PFSK-1 (cell line): ENCODE measurements at regions not wholly inside any gene's neighbourhood (a gene's known extent, or its start where the extent isn't known, plus 50 kb on each side); places are given as distances from the start of the nearest gene placed in this dataset.

Experiments
- FOXP2 ChIP-seq: optimal IDR thresholded peaks from 2 replicates; pipeline ENCODE3; 2011; ENCODE audit warnings: borderline replicate concordance, control low read depth, inconsistent platforms; ENCODE audit not compliant: insufficient read depth; ENCODE audit errors: extremely low read length, extremely low read depth
- POLR2AphosphoS5 ChIP-seq: IDR thresholded peaks from 2 replicates; pipeline ENCODE4 v1.6.1; 2012; ENCODE audit warnings: low read depth, mild to moderate bottlenecking, control low read depth, low read length, moderate library complexity
- SIN3A ChIP-seq: IDR thresholded peaks from 2 replicates; pipeline ENCODE4 v1.6.1; 2012; ENCODE audit warnings: mild to moderate bottlenecking, low read length, moderate library complexity, borderline replicate concordance; ENCODE audit not compliant: insufficient read depth
- TAF1 ChIP-seq: IDR thresholded peaks from 2 replicates; pipeline ENCODE4 v1.6.1; 2012; ENCODE audit warnings: low read length, control low read depth, borderline replicate concordance; ENCODE audit not compliant: insufficient read depth
- TF ChIP-seq, protein P1 (sequence below), 2 experiments: IDR thresholded peaks; 2 replicates each; pipeline versions ENCODE4 v1.6.1 to v1.8.0; 2011 to 2012; ENCODE audit warnings: low read depth in 2 of 2, low read length in 2 of 2, control low read depth in 1 of 2, inconsistent platforms in 1 of 2, mild to moderate bottlenecking in 1 of 2, moderate library complexity in 1 of 2; ENCODE audit not compliant: insufficient read depth in 1 of 2

DNA sequence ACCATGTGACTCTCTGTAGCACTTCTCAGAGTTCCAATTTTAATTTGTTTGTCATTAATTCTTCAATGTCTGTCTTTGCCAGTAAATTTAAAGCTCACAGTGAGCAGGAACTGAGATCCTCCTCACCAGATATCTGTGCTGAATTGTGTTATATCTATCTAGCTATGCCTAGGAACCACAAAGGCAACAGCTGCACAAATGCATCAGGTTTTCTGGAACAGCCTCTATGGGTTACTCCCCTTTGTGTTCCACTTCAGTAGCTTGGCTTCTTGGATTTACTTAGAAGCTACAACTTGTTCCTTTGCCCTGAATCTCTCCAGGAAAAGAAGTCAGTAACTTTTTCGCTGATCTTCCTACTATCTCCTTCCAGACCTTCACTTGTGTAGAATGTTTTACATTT, 1237.8 kb upstream of the ADGRL4 start:
- TF ChIP-seq FOXP2 (no peak), TAF1 (no peak), SIN3A (no peak), POLR2AphosphoS5 (no peak)
- TF ChIP-seq, protein P1, sequence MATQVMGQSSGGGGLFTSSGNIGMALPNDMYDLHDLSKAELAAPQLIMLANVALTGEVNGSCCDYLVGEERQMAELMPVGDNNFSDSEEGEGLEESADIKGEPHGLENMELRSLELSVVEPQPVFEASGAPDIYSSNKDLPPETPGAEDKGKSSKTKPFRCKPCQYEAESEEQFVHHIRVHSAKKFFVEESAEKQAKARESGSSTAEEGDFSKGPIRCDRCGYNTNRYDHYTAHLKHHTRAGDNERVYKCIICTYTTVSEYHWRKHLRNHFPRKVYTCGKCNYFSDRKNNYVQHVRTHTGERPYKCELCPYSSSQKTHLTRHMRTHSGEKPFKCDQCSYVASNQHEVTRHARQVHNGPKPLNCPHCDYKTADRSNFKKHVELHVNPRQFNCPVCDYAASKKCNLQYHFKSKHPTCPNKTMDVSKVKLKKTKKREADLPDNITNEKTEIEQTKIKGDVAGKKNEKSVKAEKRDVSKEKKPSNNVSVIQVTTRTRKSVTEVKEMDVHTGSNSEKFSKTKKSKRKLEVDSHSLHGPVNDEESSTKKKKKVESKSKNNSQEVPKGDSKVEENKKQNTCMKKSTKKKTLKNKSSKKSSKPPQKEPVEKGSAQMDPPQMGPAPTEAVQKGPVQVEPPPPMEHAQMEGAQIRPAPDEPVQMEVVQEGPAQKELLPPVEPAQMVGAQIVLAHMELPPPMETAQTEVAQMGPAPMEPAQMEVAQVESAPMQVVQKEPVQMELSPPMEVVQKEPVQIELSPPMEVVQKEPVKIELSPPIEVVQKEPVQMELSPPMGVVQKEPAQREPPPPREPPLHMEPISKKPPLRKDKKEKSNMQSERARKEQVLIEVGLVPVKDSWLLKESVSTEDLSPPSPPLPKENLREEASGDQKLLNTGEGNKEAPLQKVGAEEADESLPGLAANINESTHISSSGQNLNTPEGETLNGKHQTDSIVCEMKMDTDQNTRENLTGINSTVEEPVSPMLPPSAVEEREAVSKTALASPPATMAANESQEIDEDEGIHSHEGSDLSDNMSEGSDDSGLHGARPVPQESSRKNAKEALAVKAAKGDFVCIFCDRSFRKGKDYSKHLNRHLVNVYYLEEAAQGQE (IDR thresholded peaks at IDR 0.05; ENCODE audit: insufficient read depth in 1 of 2, low read depth in 2 of 2, low read length in 2 of 2), result no peak

GRCh38 chr1:80241566-80241965, 1235.0 kb upstream of the ADGRL4 start:
- TF ChIP-seq SIN3A, result no peak
- no peak for TF ChIP-seq TAF1
- no peak for TF ChIP-seq POLR2AphosphoS5
- TF ChIP-seq FOXP2, result no peak
- TF ChIP-seq, protein P1 (IDR thresholded peaks at IDR 0.05; ENCODE audit: insufficient read depth in 1 of 2, low read depth in 2 of 2, low read length in 2 of 2), result no peak

DNA sequence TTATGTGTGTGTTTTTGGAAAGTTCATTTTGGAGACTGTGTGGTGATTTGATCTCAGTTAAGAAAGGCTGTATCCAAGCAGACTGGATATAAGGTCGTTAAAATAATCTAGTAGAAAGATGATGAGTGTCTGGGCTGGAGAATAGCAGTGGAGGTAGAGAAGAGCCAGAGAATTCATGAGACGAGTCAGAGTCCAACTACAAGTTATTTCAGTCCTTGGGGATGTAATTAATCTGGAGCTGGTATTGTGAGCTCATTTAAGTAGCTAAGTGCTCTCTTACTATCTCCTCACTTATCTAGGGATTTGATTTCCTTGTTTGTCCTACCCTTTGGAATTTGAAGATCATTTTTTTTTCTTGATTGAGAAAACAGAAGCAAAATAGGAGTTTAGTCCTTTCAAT, 1219.0 kb upstream of the ADGRL4 start:
- TF ChIP-seq TAF1 (no peak), POLR2AphosphoS5 (no peak), FOXP2 (no peak), SIN3A (no peak)
- TF ChIP-seq, protein P1 (IDR thresholded peaks at IDR 0.05; ENCODE audit: insufficient read depth in 1 of 2, low read depth in 2 of 2, low read length in 2 of 2), result no peak

- no peak for TF ChIP-seq SIN3A
- no peak for TF ChIP-seq FOXP2
- TF ChIP-seq TAF1, result no peak
- no peak for TF ChIP-seq POLR2AphosphoS5
- TF ChIP-seq, protein P1 (IDR thresholded peaks at IDR 0.05; ENCODE audit: insufficient read depth in 1 of 2, low read depth in 2 of 2, low read length in 2 of 2), result no peak
Measured at GRCh38 chr1:80221319-80221718, 1214.8 kb upstream of the ADGRL4 start.

DNA sequence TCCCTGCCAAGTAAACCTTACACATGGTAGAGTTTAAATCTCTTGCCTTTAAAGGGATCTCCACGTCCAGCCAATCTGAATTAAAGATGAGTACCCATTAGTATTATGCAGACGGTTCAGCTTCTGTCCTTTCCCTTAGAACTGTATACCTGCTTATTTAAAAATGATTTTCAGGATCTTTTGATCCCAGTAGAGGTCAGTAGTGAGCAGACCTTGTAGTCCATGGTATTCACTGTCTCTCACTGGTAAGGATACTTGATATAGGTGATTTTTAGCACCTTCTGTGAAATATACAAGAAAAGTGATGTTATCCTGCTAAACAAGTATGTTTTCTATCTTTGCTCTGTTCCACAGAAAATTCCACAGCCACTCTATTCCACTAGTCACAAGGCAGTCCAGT, 1211.6 kb upstream of the ADGRL4 start:
- TF ChIP-seq TAF1 (no peak), POLR2AphosphoS5 (no peak), SIN3A (no peak), FOXP2 (no peak)
- TF ChIP-seq, protein P1 (IDR thresholded peaks at IDR 0.05; ENCODE audit: insufficient read depth in 1 of 2, low read depth in 2 of 2, low read length in 2 of 2), result no peak
